ENCODE measurements at regions not wholly inside any gene's neighbourhood (a gene's known extent, or its start where the extent isn't known, plus 50 kb on each side); places are given as distances from the start of the nearest gene placed in this dataset.

GRCh38 chr2:204449977-204450376, 95.3 kb upstream of the PARD3B start:
- no peaks in the 10 kb centered on the region for H3K27me3 ChIP-seq (ENCODE audit: insufficient read depth)
- no peak overlapping the region for H3K4me3 ChIP-seq
- H3K4me2 ChIP-seq: no peak overlapping the region
- Mint-ChIP-seq H3K4me3 (no peak overlapping the region), H3K27me3 (ENCODE audit: insufficient read depth, low read depth, poor library complexity) (no peaks in the 10 kb centered on the region), H3K36me3 (ENCODE audit: low read depth) (peaks cover 3% of the 10 kb centered on the region; the same call in 1 of the 3 replicates), H3K27ac (no peak overlapping the region), H3K4me1 (peaks cover 6% of the 10 kb centered on the region; the same call in 2 of the 3 replicates), H3K9me3 (peaks cover 10% of the 10 kb centered on the region; the same call in 1 of the 3 replicates)
- DNase-seq (ENCODE audit: low spot score): no peak
- no peaks in the 10 kb centered on the region for H4K20me1 ChIP-seq (replicated peaks; ENCODE audit: insufficient read depth)
- no peaks in the 10 kb centered on the region for H3F3A ChIP-seq (replicated peaks; ENCODE audit: low read depth)
- no peak for ATAC-seq
- H2AFZ ChIP-seq: peak overlapping the region; percentile 29; the same call in 1 of the 2 replicates
- H3K4me1 ChIP-seq (ENCODE audit: insufficient read depth): no peaks in the 10 kb centered on the region
- no peak overlapping the region for H3K27ac ChIP-seq (ENCODE audit: low read depth)
- H3K36me3 ChIP-seq (ENCODE audit: insufficient read depth): no peaks in the 10 kb centered on the region
- no peaks in the 10 kb centered on the region for H3K9me2 ChIP-seq (ENCODE audit: insufficient read depth)
- no peak for TF ChIP-seq EZH2phosphoT487 (IDR thresholded peaks at IDR 0.05; ENCODE audit: unreplicated experiment)
- TF ChIP-seq, protein P1, sequence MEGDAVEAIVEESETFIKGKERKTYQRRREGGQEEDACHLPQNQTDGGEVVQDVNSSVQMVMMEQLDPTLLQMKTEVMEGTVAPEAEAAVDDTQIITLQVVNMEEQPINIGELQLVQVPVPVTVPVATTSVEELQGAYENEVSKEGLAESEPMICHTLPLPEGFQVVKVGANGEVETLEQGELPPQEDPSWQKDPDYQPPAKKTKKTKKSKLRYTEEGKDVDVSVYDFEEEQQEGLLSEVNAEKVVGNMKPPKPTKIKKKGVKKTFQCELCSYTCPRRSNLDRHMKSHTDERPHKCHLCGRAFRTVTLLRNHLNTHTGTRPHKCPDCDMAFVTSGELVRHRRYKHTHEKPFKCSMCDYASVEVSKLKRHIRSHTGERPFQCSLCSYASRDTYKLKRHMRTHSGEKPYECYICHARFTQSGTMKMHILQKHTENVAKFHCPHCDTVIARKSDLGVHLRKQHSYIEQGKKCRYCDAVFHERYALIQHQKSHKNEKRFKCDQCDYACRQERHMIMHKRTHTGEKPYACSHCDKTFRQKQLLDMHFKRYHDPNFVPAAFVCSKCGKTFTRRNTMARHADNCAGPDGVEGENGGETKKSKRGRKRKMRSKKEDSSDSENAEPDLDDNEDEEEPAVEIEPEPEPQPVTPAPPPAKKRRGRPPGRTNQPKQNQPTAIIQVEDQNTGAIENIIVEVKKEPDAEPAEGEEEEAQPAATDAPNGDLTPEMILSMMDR (conservative IDR thresholded peaks at IDR 0.05; ENCODE audit: low read depth in 2 of 2): no peak
- no peak for TF ChIP-seq CREB1 (CRISPR knock-in tag; IDR thresholded peaks at IDR 0.05; ENCODE audit: low read depth)
- no peak for TF ChIP-seq ZNF331 (CRISPR knock-in tag; IDR thresholded peaks at IDR 0.05; ENCODE audit: low read depth)
- TF ChIP-seq STAT1 (IDR thresholded peaks at IDR 0.05; ENCODE audit: unreplicated experiment): no peak
- TF ChIP-seq JUNB (IDR thresholded peaks at IDR 0.05; ENCODE audit: unreplicated experiment): no peak
- TF ChIP-seq, protein P2, sequence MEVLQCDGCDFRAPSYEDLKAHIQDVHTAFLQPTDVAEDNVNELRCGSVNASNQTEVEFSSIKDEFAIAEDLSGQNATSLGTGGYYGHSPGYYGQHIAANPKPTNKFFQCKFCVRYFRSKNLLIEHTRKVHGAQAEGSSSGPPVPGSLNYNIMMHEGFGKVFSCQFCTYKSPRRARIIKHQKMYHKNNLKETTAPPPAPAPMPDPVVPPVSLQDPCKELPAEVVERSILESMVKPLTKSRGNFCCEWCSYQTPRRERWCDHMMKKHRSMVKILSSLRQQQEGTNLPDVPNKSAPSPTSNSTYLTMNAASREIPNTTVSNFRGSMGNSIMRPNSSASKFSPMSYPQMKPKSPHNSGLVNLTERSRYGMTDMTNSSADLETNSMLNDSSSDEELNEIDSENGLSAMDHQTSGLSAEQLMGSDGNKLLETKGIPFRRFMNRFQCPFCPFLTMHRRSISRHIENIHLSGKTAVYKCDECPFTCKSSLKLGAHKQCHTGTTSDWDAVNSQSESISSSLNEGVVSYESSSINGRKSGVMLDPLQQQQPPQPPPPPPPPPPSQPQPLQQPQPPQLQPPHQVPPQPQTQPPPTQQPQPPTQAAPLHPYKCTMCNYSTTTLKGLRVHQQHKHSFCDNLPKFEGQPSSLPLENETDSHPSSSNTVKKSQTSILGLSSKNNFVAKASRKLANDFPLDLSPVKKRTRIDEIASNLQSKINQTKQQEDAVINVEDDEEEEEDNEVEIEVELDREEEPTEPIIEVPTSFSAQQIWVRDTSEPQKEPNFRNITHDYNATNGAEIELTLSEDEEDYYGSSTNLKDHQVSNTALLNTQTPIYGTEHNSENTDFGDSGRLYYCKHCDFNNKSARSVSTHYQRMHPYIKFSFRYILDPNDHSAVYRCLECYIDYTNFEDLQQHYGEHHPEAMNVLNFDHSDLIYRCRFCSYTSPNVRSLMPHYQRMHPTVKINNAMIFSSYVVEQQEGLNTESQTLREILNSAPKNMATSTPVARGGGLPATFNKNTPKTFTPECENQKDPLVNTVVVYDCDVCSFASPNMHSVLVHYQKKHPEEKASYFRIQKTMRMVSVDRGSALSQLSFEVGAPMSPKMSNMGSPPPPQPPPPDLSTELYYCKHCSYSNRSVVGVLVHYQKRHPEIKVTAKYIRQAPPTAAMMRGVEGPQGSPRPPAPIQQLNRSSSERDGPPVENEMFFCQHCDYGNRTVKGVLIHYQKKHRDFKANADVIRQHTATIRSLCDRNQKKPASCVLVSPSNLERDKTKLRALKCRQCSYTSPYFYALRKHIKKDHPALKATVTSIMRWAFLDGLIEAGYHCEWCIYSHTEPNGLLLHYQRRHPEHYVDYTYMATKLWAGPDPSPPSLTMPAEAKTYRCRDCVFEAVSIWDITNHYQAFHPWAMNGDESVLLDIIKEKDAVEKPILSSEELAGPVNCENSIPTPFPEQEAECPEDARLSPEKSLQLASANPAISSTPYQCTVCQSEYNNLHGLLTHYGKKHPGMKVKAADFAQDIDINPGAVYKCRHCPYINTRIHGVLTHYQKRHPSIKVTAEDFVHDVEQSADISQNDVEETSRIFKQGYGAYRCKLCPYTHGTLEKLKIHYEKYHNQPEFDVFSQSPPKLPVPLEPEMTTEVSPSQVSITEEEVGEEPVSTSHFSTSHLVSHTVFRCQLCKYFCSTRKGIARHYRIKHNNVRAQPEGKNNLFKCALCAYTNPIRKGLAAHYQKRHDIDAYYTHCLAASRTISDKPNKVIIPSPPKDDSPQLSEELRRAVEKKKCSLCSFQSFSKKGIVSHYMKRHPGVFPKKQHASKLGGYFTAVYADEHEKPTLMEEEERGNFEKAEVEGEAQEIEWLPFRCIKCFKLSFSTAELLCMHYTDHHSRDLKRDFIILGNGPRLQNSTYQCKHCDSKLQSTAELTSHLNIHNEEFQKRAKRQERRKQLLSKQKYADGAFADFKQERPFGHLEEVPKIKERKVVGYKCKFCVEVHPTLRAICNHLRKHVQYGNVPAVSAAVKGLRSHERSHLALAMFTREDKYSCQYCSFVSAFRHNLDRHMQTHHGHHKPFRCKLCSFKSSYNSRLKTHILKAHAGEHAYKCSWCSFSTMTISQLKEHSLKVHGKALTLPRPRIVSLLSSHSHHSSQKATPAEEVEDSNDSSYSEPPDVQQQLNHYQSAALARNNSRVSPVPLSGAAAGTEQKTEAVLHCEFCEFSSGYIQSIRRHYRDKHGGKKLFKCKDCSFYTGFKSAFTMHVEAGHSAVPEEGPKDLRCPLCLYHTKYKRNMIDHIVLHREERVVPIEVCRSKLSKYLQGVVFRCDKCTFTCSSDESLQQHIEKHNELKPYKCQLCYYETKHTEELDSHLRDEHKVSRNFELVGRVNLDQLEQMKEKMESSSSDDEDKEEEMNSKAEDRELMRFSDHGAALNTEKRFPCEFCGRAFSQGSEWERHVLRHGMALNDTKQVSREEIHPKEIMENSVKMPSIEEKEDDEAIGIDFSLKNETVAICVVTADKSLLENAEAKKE (CRISPR knock-in tag; IDR thresholded peaks at IDR 0.05): no peak
- TF ChIP-seq REST (IDR thresholded peaks at IDR 0.05; ENCODE audit: unreplicated experiment): no peak
- no peak for TF ChIP-seq ZNF114 (CRISPR knock-in tag; IDR thresholded peaks at IDR 0.05)
- H3K79me2 ChIP-seq (replicated peaks; ENCODE audit: insufficient read depth): no peaks in the 10 kb centered on the region

All from GM23338 (cell line).